22Rv1 (cell line): ENCODE measurements at regions not wholly inside any gene's neighbourhood (a gene's known extent, or its start where the extent isn't known, plus 50 kb on each side); places are given as distances from the start of the nearest gene placed in this dataset.

ENCODE experiments used
- H3K27ac ChIP-seq: fragments of 450-650 bp; 2 replicates; pipeline ENCODE4 v1.5.1; 2017
- CTCF ChIP-seq: fragments of 450-650 bp; IDR thresholded peaks from 2 replicates; pipeline ENCODE4 v1.5.1; 2017; ENCODE audit warnings: mild to moderate bottlenecking
- ZFX ChIP-seq: fragments of 450-650 bp; IDR thresholded peaks from 2 replicates; pipeline ENCODE4 v1.6.1; 2017; ENCODE audit warnings: antibody characterized with exemption, borderline replicate concordance

GRCh38 chr20:40545478-40545877 lies 143.6 kb downstream of the MAFB start:
- H3K27ac ChIP-seq: no peak overlapping the region
- TF ChIP-seq ZFX (no peak), CTCF (no peak)

GRCh38 chr20:40542065-40542464 lies 147.0 kb downstream of the MAFB start:
- TF ChIP-seq CTCF: no peak
- no peak for TF ChIP-seq ZFX
- no peak overlapping the region for H3K27ac ChIP-seq

- TF ChIP-seq CTCF (no peak), ZFX (no peak)
Measured at GRCh38 chr20:40540166-40540565, 148.9 kb downstream of the MAFB start.

DNA sequence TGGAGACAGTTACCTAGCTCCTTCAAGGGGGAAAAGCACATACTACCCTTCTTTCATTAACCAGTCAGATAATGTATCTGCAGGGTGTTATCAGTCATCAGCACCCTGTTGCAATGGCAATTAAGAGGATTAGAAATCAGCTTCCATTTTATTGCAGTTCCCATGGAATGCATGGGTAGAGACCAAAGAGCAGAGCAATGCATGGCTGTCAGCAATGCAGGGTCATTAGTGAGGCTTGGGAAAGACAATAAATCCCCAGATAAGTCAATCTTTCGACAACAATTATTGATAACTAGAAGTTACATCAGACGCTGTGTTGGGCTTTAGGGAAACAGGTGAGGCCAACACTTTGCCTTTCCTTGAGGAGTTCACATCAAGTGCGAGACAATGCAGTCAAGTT lies 150.9 kb downstream of the MAFB start:
- TF ChIP-seq CTCF: no peak
- TF ChIP-seq ZFX: no peak
- H3K27ac ChIP-seq: no peak overlapping the region

More at GRCh38 chr20:40540166-40540565, 148.9 kb downstream of the MAFB start:
- no peak overlapping the region for H3K27ac ChIP-seq

- H3K27ac ChIP-seq: no peak overlapping the region
- TF ChIP-seq CTCF (no peak), ZFX (no peak)
Measured at GRCh38 chr20:40536808-40537207, 152.2 kb downstream of the MAFB start.

DNA sequence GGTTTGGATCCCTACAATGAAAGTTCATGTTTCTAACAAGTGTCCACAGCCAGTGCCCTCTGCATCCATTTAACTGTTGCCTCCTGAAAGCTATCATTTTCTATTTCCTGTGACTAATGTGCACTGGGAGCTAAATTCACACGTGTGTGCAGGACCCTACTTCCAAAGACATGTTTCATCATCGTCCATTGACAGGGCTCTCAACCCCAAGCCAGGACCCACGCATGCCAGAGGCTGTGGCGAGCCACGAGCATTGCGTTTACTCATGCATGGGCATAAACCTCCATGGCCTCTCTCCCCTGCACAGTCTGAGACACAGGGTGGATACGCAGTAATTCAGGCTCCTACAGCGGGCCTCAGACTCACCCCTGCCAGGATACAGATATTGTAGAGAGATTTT lies 153.2 kb downstream of the MAFB start:
- TF ChIP-seq ZFX (no peak), CTCF (no peak)
- no peak overlapping the region for H3K27ac ChIP-seq

DNA sequence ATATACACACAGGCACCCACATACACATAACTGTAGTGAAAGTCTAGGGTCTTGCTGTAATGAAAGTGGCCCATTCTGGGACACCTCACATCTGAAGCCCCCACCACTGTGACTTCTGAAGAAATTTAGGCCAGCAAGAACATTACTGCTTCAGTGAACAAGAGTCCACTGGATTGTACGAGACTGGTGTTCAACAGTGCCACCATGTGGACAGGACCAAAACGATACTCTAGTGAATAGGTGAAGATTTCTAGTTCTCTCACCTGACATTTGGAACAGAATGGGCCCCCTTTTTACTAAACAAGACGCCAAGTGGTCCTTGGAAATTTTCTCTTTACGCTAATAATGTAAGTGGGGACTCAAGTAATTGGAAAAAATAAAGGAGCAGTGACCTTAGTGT lies 156.9 kb downstream of the MAFB start:
- H3K27ac ChIP-seq: no peak overlapping the region
- TF ChIP-seq CTCF (peak; percentile 63), ZFX (no peak)
